ENCODE measurements at regions not wholly inside any gene's neighbourhood (a gene's known extent, or its start where the extent isn't known, plus 50 kb on each side); places are given as distances from the start of the nearest gene placed in this dataset.

DNA sequence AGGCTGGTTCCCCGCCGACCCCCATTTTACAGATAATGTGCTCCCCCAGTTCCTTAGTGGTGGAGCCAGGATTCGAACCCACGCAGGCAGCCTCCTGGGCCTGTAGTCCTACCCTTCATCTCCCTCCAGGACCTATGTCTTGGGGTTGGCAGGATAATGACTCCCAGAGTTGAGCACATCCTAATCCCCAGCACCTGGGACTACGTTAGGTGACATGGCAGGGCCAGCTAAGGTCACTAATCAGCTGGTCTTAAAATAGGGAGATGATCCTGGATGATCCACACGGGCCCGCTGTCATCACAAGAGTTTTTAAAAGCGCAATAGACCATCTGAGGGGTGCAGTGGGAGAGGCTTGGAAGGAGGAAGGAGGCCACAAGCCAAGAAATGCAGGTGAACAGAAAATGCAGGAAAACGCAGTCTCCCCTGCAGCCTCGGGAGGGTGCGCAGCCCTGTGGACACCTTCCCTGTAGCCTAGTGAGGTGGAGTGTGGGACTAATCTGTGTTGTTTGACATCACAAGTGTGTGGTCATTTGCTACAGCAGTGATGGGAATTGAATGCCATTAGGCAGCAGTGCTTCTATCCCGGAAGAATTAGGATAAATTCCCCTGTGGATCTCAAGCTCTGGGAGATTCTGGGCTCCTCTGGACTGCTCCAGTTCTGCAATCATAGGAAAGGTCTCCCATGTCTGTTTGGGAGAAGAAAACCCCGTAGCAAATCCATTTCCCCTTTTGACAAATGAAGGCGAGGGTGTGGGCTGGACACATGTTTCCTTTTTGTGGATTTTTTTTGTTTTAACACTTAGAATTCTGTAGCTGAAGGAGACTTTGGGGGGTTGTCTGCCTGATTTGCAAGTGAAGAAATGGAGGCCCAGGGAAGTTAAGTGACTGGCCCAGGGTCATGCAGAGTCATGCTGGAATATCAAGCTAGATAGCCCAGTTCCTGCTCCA lies 297.7 kb downstream of the SEC14L1 start:
- intact Hi-C loops (cut with DNase I; ENCODE audit: low total_unique reads), result no loop called here
- H3K27ac ChIP-seq, result peak overlapping the region in 1 of 2 donors; percentile 71

DNA sequence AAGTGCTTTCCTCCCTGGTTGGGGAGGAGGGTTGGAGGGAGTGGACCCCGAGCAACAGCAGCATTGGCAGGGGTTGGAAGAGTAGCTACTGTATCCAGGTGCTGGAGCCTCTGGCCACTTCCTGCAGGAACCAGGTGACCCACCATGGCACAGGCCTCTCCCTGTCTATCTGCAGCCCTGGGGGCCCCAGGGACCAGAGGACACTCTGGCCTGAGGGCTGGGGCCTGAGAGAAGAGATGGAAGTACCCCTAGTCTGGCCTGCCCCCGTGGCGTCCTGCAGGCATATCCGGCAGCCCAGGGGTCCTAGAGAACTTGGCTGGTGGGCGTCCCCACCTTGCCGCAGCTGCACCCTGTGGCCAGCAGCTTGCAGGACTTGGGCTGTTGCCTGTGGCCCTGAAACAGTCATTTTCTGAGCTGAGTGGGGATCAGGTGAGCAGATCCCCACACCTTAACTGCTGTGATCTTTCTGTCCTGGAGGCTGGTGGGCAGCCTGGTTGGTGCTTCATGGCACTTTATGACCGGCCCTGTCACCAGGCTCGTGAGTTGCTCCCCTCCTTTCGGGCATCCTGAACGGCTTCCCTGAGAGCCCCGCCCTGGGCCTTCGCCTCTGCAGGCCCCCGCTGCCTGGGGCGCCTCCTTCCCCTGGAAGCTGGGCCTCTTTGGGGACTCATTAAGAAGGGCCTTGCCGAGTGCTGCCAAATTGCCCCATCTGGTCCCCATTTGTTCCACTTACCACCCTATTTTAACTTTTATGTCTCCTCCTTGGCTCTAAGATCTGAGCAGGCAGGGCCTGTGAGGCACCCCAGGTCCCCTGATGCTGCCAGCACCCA lies 298.6 kb downstream of the SEC14L1 start:
- Histone ChIP-seq H3K27ac (peak overlapping the region; percentile 18 to 71), H3K9me3 (no peaks in the 10 kb centered on the region), H3K4me1 (peaks cover 18 to 49% of the 10 kb centered on the region in 2 donors), H3K4me3 (no peak overlapping the region), H3K36me3 (no peaks in the 10 kb centered on the region), H3K27me3 (no peaks in the 10 kb centered on the region)
- no peak for DNase-seq
- intact Hi-C loops (cut with DNase I; ENCODE audit: low total_unique reads), result no loop called here
- TF ChIP-seq, protein P1, sequence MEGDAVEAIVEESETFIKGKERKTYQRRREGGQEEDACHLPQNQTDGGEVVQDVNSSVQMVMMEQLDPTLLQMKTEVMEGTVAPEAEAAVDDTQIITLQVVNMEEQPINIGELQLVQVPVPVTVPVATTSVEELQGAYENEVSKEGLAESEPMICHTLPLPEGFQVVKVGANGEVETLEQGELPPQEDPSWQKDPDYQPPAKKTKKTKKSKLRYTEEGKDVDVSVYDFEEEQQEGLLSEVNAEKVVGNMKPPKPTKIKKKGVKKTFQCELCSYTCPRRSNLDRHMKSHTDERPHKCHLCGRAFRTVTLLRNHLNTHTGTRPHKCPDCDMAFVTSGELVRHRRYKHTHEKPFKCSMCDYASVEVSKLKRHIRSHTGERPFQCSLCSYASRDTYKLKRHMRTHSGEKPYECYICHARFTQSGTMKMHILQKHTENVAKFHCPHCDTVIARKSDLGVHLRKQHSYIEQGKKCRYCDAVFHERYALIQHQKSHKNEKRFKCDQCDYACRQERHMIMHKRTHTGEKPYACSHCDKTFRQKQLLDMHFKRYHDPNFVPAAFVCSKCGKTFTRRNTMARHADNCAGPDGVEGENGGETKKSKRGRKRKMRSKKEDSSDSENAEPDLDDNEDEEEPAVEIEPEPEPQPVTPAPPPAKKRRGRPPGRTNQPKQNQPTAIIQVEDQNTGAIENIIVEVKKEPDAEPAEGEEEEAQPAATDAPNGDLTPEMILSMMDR (IDR thresholded peaks at IDR 0.05), result no peak
- TF ChIP-seq POLR2A (IDR thresholded peaks at IDR 0.05), result no peak

More for the DNA sequence above, 297.7 kb downstream of the SEC14L1 start:
- Histone ChIP-seq H3K36me3 (no peaks in the 10 kb centered on the region), H3K4me1 (peaks cover 18 to 49% of the 10 kb centered on the region in 2 donors), H3K9me3 (no peaks in the 10 kb centered on the region), H3K27me3 (no peaks in the 10 kb centered on the region), H3K4me3 (no peak overlapping the region)
- no peak for DNase-seq
- TF ChIP-seq, protein P1 (IDR thresholded peaks at IDR 0.05), result no peak
- no peak for TF ChIP-seq POLR2A (IDR thresholded peaks at IDR 0.05)

- intact Hi-C loops (cut with DNase I; ENCODE audit: low total_unique reads), result no loop called here
- Histone ChIP-seq H3K27me3 (no peaks in the 10 kb centered on the region), H3K9me3 (no peaks in the 10 kb centered on the region), H3K27ac (peak overlapping the region; percentile 52 to 71), H3K36me3 (no peaks in the 10 kb centered on the region), H3K4me1 (peaks cover 24 to 53% of the 10 kb centered on the region in 2 donors), H3K4me3 (no peak overlapping the region)
- TF ChIP-seq, protein P1 (IDR thresholded peaks at IDR 0.05), result no peak
- no peak for TF ChIP-seq POLR2A (IDR thresholded peaks at IDR 0.05)
- no peak for DNase-seq
Observed at GRCh38 chr17:77440560-77440981, 299.8 kb downstream of the SEC14L1 start.

- TF ChIP-seq, protein P1 (IDR thresholded peaks at IDR 0.05), result no peak
- no peak for TF ChIP-seq POLR2A (IDR thresholded peaks at IDR 0.05)
- DNase-seq, result no peak
- intact Hi-C loops (cut with DNase I; ENCODE audit: low total_unique reads), result no loop called here
- Histone ChIP-seq H3K4me1 (peaks cover 21 to 53% of the 10 kb centered on the region in 2 donors), H3K9me3 (no peaks in the 10 kb centered on the region), H3K36me3 (no peaks in the 10 kb centered on the region), H3K27me3 (no peaks in the 10 kb centered on the region), H3K4me3 (no peak overlapping the region), H3K27ac (peak overlapping the region; percentile 52 to 71)
Observed at GRCh38 chr17:77441130-77441920, 300.6 kb downstream of the SEC14L1 start.
